ENCODE measurements at regions not wholly inside any gene's neighbourhood (a gene's known extent, or its start where the extent isn't known, plus 50 kb on each side); places are given as distances from the start of the nearest gene placed in this dataset.

- TF ChIP-seq RARB (CRISPR knock-in tag; IDR thresholded peaks at IDR 0.05) (no peak), ZNF8 (CRISPR knock-in tag; IDR thresholded peaks at IDR 0.05) (no peak)
These were observed 72.3 kb upstream of the NEK6 start for GRCh38 chr9:124185413-124185812.
